Astrocyte (in vitro differentiated cells and primary cell): ENCODE measurements at regions not wholly inside any gene's neighbourhood (a gene's known extent, or its start where the extent isn't known, plus 50 kb on each side); places are given as distances from the start of the nearest gene placed in this dataset.
A peak's percentile ranks its signal among the peaks of the same experiment; 100 is the strongest.

Experiments
- DNase-seq: peaks from one replicate; pipeline ENCODE4 v3.0.0-alpha.2; 2010; ENCODE audit warnings: low read depth
- FAIRE-seq: peaks from 2 replicates; lab custom pipeline; 2011; peaks lifted over from hg19 to GRCh38; lab: Jason Lieb, UNC
- H2AFZ ChIP-seq: 2 replicates; pipeline ENCODE4 v1.6.0; 2012; ENCODE audit warnings: low read depth, low read length, inconsistent platforms
- H3K27ac ChIP-seq: 2 replicates; pipeline ENCODE4 v1.5.1; 2011; ENCODE audit warnings: low read depth, low read length, inconsistent platforms
- H3K27me3 ChIP-seq: 2 replicates; pipeline ENCODE4 v1.6.0; 2011; ENCODE audit warnings: low read length, inconsistent platforms; ENCODE audit not compliant: insufficient read depth
- H3K36me3 ChIP-seq: 2 replicates; pipeline ENCODE4 v1.5.1; 2011; ENCODE audit warnings: low read length, inconsistent platforms; ENCODE audit not compliant: insufficient read depth
- H3K4me1 ChIP-seq: 2 replicates; pipeline ENCODE4 v1.5.1; 2011; ENCODE audit warnings: low read length, inconsistent platforms; ENCODE audit not compliant: insufficient read depth
- H3K4me2 ChIP-seq: 2 replicates; pipeline ENCODE4 v1.6.0; 2012; ENCODE audit warnings: low read length, inconsistent platforms
- H3K4me3 ChIP-seq: 2 replicates; pipeline ENCODE4 v1.5.1; 2011; ENCODE audit warnings: low read depth, mild to moderate bottlenecking, low read length, inconsistent platforms; ENCODE audit not compliant: insufficient read depth
- H3K79me2 ChIP-seq: 2 replicates; pipeline ENCODE4 v1.6.0; 2012; ENCODE audit warnings: mild to moderate bottlenecking, low read length, inconsistent platforms; ENCODE audit not compliant: insufficient read depth
- H3K9ac ChIP-seq: 2 replicates; pipeline ENCODE4 v1.6.0; 2012; ENCODE audit warnings: mild to moderate bottlenecking, low read length, inconsistent platforms
- H3K9me3 ChIP-seq: 2 replicates; pipeline ENCODE4 v1.5.1; 2012; ENCODE audit warnings: low read depth, mild to moderate bottlenecking, low read length, inconsistent platforms; ENCODE audit not compliant: insufficient read depth
- H4K20me1 ChIP-seq: 2 replicates; pipeline ENCODE4 v1.6.0; 2012; ENCODE audit warnings: low read length, inconsistent platforms; ENCODE audit not compliant: insufficient read depth
- H3K27ac Mint-ChIP-seq: one replicate; pipeline ENCODE4 v1.8.0; 2021; ENCODE audit warnings: mild to moderate bottlenecking, mixed read lengths; ENCODE audit not compliant: unreplicated experiment
- H3K27me3 Mint-ChIP-seq: one replicate; pipeline ENCODE4 v1.8.0; 2021; ENCODE audit warnings: low read depth, mixed read lengths; ENCODE audit not compliant: unreplicated experiment
- H3K36me3 Mint-ChIP-seq: one replicate; pipeline ENCODE4 v1.8.0; 2021; ENCODE audit warnings: low read depth, mixed read lengths; ENCODE audit not compliant: unreplicated experiment
- H3K4me1 Mint-ChIP-seq: one replicate; pipeline ENCODE4 v1.8.0; 2021; ENCODE audit warnings: low read depth, mixed read lengths; ENCODE audit not compliant: unreplicated experiment
- H3K4me3 Mint-ChIP-seq: one replicate; pipeline ENCODE4 v1.8.0; 2021; ENCODE audit warnings: mild to moderate bottlenecking, moderate library complexity, mixed read lengths; ENCODE audit not compliant: unreplicated experiment
- H3K9me3 Mint-ChIP-seq: one replicate; pipeline ENCODE4 v1.8.0; 2021; ENCODE audit warnings: mild to moderate bottlenecking, mixed read lengths; ENCODE audit not compliant: unreplicated experiment
- CTCF ChIP-seq: IDR thresholded peaks from 2 replicates; pipeline ENCODE4 v1.5.1; 2011; ENCODE audit warnings: low read depth, mild to moderate bottlenecking, inconsistent platforms, low read length, moderate library complexity; ENCODE audit not compliant: insufficient read depth
- EZH2 ChIP-seq: IDR thresholded peaks from 2 replicates; pipeline ENCODE4 v1.6.1; 2012; ENCODE audit warnings: mild to moderate bottlenecking, low read length, inconsistent platforms; ENCODE audit not compliant: insufficient read depth

- peaks cover 2% of the 10 kb centered on the region for H3K9me3 Mint-ChIP-seq
- Histone ChIP-seq H2AFZ (no peak overlapping the region), H3K36me3 (no peaks in the 10 kb centered on the region), H3K27me3 (no peaks in the 10 kb centered on the region), H3K4me3 (no peak overlapping the region), H3K27ac (no peak overlapping the region), H3K9me3 (no peaks in the 10 kb centered on the region), H3K9ac (no peak overlapping the region), H4K20me1 (no peaks in the 10 kb centered on the region), H3K79me2 (no peaks in the 10 kb centered on the region), H3K4me1 (no peaks in the 10 kb centered on the region), H3K4me2 (no peak overlapping the region)
- H3K36me3 Mint-ChIP-seq, result no peaks in the 10 kb centered on the region
- TF ChIP-seq EZH2 (no peak), CTCF (no peak)
- H3K4me1 Mint-ChIP-seq, result peaks cover 4% of the 10 kb centered on the region
- H3K27ac Mint-ChIP-seq, result no peak overlapping the region
- DNase-seq (no peak), FAIRE-seq (no peak)
- H3K4me3 Mint-ChIP-seq, result no peak overlapping the region
- no peaks in the 10 kb centered on the region for H3K27me3 Mint-ChIP-seq
Measured at GRCh38 chr16:64254443-64255367, 867.2 kb downstream of the CDH11 start.

- H3K27ac Mint-ChIP-seq, result no peak overlapping the region
- no peaks in the 10 kb centered on the region for H3K9me3 Mint-ChIP-seq
- H3K36me3 Mint-ChIP-seq, result no peaks in the 10 kb centered on the region
- H3K4me3 Mint-ChIP-seq, result no peak overlapping the region
- Histone ChIP-seq H3K9ac (no peak overlapping the region), H3K4me2 (no peak overlapping the region), H3K36me3 (no peaks in the 10 kb centered on the region), H2AFZ (no peak overlapping the region), H3K27me3 (no peaks in the 10 kb centered on the region), H4K20me1 (no peaks in the 10 kb centered on the region), H3K9me3 (no peaks in the 10 kb centered on the region), H3K4me1 (no peaks in the 10 kb centered on the region), H3K4me3 (no peak overlapping the region), H3K27ac (no peak overlapping the region), H3K79me2 (no peaks in the 10 kb centered on the region)
- H3K4me1 Mint-ChIP-seq, result peaks cover 4% of the 10 kb centered on the region
- no peaks in the 10 kb centered on the region for H3K27me3 Mint-ChIP-seq
- TF ChIP-seq EZH2 (no peak), CTCF (no peak)
- no peak for FAIRE-seq
- DNase-seq, result peak; percentile 18
Measured at GRCh38 chr16:64253525-64253924, 868.3 kb downstream of the CDH11 start.

GRCh38 chr16:64253096-64253495 is 868.8 kb downstream of the CDH11 start:
- Histone ChIP-seq H3K36me3 (no peaks in the 10 kb centered on the region), H3K9me3 (no peaks in the 10 kb centered on the region), H2AFZ (no peak overlapping the region), H4K20me1 (no peaks in the 10 kb centered on the region), H3K27ac (no peak overlapping the region), H3K79me2 (no peaks in the 10 kb centered on the region), H3K27me3 (no peaks in the 10 kb centered on the region), H3K4me2 (no peak overlapping the region), H3K4me3 (no peak overlapping the region), H3K4me1 (no peaks in the 10 kb centered on the region), H3K9ac (no peak overlapping the region)
- DNase-seq, result peak; percentile 24
- Mint-ChIP-seq H3K27me3 (no peaks in the 10 kb centered on the region), H3K4me3 (no peak overlapping the region), H3K27ac (no peak overlapping the region), H3K36me3 (no peaks in the 10 kb centered on the region), H3K4me1 (peaks cover 4% of the 10 kb centered on the region), H3K9me3 (no peaks in the 10 kb centered on the region)
- TF ChIP-seq EZH2 (no peak), CTCF (no peak)
- FAIRE-seq, result no peak
